OCI-LY3 (cell line): ENCODE measurements at regions not wholly inside any gene's neighbourhood (a gene's known extent, or its start where the extent isn't known, plus 50 kb on each side); places are given as distances from the start of the nearest gene placed in this dataset.

Source experiments
- CTCF ChIP-seq: fragments of 200-600, 300-600 bp; sonication (generic); IDR thresholded peaks from 2 replicates; pipeline ENCODE4 v1.5.1; 2014; ENCODE audit warnings: antibody characterized with exemption, low read length, low read depth
- EZH2phosphoT487 ChIP-seq: fragments of 200-600 bp; shearing (Covaris generic); IDR thresholded peaks from 2 replicates; pipeline ENCODE4 v1.6.1; 2018; ENCODE audit warnings: antibody characterized with exemption, mixed run types, low read depth

DNA sequence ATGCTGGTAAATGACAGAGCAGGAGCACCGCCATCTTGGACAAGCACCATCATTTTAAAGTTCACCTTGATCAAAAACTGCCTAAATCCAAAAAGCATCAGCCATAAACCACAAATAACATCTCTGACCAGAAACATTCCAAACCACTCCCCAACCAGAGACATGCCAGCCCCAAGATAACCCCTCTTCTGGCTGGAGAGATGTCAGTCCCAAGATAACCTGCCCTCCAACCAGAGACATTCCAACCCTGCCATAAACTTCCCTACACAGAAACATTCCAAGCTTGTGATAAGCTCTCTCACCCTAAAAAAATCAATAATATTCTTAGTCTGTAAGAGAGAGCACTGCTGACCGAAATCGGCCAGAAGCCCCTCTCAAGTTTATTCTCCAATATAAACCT, 659.3 kb downstream of the XPNPEP1 start:
- no peak for TF ChIP-seq CTCF
- no peak for TF ChIP-seq EZH2phosphoT487
